SK-N-SH (cell line): ENCODE measurements at regions not wholly inside any gene's neighbourhood (a gene's known extent, or its start where the extent isn't known, plus 50 kb on each side); places are given as distances from the start of the nearest gene placed in this dataset.

Experiments
- CTCF ChIA-PET: fragments of 300-600, 350-600 bp; formaldehyde crosslinking; extraction: SDS; loops from one replicate; lab custom pipeline; 2021; lab: Yijun Ruan, JAX
- POLR2A ChIA-PET: fragments of 350-600 bp; sonication (Branson Sonifier 250); formaldehyde crosslinking; extraction: SDS; loops from one replicate; lab custom pipeline; 2020; ENCODE audit warnings: antibody characterized with exemption, inconsistent platforms; lab: Yijun Ruan, JAX
- DNase-seq: peaks from one replicate; pipeline ENCODE4 v3.0.0; 2012
- H2AFZ ChIP-seq: fragments of 200-600 bp; sonication (generic); 2 replicates; pipeline ENCODE4 v1.8.1; 2016; ENCODE audit warnings: antibody characterized with exemption, mild to moderate bottlenecking, low read depth
- H3F3A ChIP-seq: fragments of 200-600 bp; sonication (generic); replicated peaks from 2 replicates; pipeline ENCODE3; 2016; ENCODE audit warnings: antibody characterized with exemption, mild to moderate bottlenecking; ENCODE audit not compliant: insufficient read depth
- H3K27ac ChIP-seq, 2 experiments: fragments of 200-500 bp in 1 of 2; fragments of 200-600 bp in 1 of 2; sonication (Bioruptor generic) in 1 of 2; sonication (generic), shearing (Covaris generic) in 1 of 2; 2 replicates each; pipeline versions ENCODE4 v1.5.1 to v1.6.1; 2014 to 2016; ENCODE audit warnings: low read depth in 2 of 2, inconsistent platforms in 1 of 2, low read length in 1 of 2, mild to moderate bottlenecking in 1 of 2, mixed read lengths in 1 of 2
- H3K27me3 ChIP-seq: fragments of 200-600 bp; sonication (generic), shearing (Covaris generic); 2 replicates; pipeline ENCODE4 v1.6.1; 2016; ENCODE audit warnings: mixed run types; ENCODE audit not compliant: insufficient read depth
- H3K36me3 ChIP-seq, 2 experiments: fragments of 200-500 bp in 1 of 2; fragments of 200-600 bp in 1 of 2; sonication (Bioruptor generic) in 1 of 2; sonication (generic) in 1 of 2; replicated peaks in 1 of 2; 2 replicates each; pipeline versions ENCODE3 to v1.5.1; 2014 to 2016; ENCODE audit warnings: low read length in 1 of 2, mild to moderate bottlenecking in 1 of 2; ENCODE audit not compliant: insufficient read depth in 2 of 2, control insufficient read depth in 1 of 2
- H3K4me1 ChIP-seq, 2 experiments: fragments of 200-500 bp in 1 of 2; fragments of 200-600 bp in 1 of 2; sonication (Bioruptor generic) in 1 of 2; sonication (generic), shearing (Covaris generic) in 1 of 2; 2 replicates each; pipeline versions ENCODE4 v1.5.1 to v1.6.1; 2014 to 2016; ENCODE audit warnings: low read depth in 1 of 2, low read length in 1 of 2, mixed run types in 1 of 2; ENCODE audit not compliant: insufficient read depth in 2 of 2, control insufficient read depth in 1 of 2
- H3K4me2 ChIP-seq: fragments of 200-600 bp; sonication (generic), shearing (Covaris generic); 2 replicates; pipeline ENCODE4 v1.6.1; 2017; ENCODE audit warnings: mixed run types
- H3K4me3 ChIP-seq, 2 experiments: fragments of 200-500 bp in 1 of 2; fragments of 200-600 bp in 1 of 2; sonication (Bioruptor generic) in 1 of 2; sonication (generic), shearing (Covaris generic) in 1 of 2; 2 replicates each; pipeline versions ENCODE4 v1.5.1 to v1.8.1; 2014 to 2016; ENCODE audit warnings: low read depth in 2 of 2, inconsistent platforms in 1 of 2, low read length in 1 of 2, mild to moderate bottlenecking in 1 of 2, mixed read lengths in 1 of 2, moderate library complexity in 1 of 2
- H3K79me2 ChIP-seq: fragments of 200-600 bp; sonication (generic); 2 replicates; pipeline ENCODE4 v1.8.1; 2017; ENCODE audit warnings: mild to moderate bottlenecking; ENCODE audit not compliant: insufficient read depth
- H3K9ac ChIP-seq: fragments of 200-600 bp; sonication (generic); 2 replicates; pipeline ENCODE4 v1.6.1; 2017; ENCODE audit warnings: mixed run types
- H3K9me2 ChIP-seq: fragments of 200-600 bp; sonication (generic); 2 replicates; pipeline ENCODE4 v1.6.1; 2017; ENCODE audit warnings: mixed run types
- H3K9me3 ChIP-seq: fragments of 200-600 bp; sonication (generic); 2 replicates; pipeline ENCODE4 v1.6.1; 2017; ENCODE audit warnings: mixed run types, mild to moderate bottlenecking, moderate library complexity
- H4K20me1 ChIP-seq: fragments of 200-600 bp; sonication (generic); 2 replicates; pipeline ENCODE4 v1.6.1; 2017; ENCODE audit warnings: mild to moderate bottlenecking, mixed run types; ENCODE audit not compliant: insufficient read depth
- EZH2phosphoT487 ChIP-seq: fragments of 200-600 bp; sonication (generic); IDR thresholded peaks from 2 replicates; pipeline ENCODE4 v1.6.1; 2017; ENCODE audit warnings: low read depth, mixed run types, mild to moderate bottlenecking, antibody characterized with exemption, moderate library complexity, borderline replicate concordance
- FOSL2 ChIP-seq: IDR thresholded peaks from 2 replicates; pipeline ENCODE4 v1.4.0; 2012; ENCODE audit warnings: low read depth, mild to moderate bottlenecking, moderate library complexity, borderline replicate concordance
- FOXJ3 ChIP-seq: sonication (generic); formaldehyde crosslinking; IDR thresholded peaks from 2 replicates; pipeline ENCODE4 v1.5.1; 2020; ENCODE audit warnings: mild to moderate bottlenecking, missing genetic modification reagents
- FOXM1 ChIP-seq: IDR thresholded peaks from 2 replicates; pipeline ENCODE4 v1.4.0; 2012; ENCODE audit warnings: low read depth, mild to moderate bottlenecking
- GATA2 ChIP-seq: sonication (generic); formaldehyde crosslinking; IDR thresholded peaks from 2 replicates; pipeline ENCODE4 v1.5.0; 2020; ENCODE audit warnings: mild to moderate bottlenecking, missing genetic modification reagents
- JUND ChIP-seq: IDR thresholded peaks from 2 replicates; pipeline ENCODE4 v1.4.0; 2012
- MEF2A ChIP-seq: IDR thresholded peaks from 2 replicates; pipeline ENCODE4 v1.4.0; 2012; ENCODE audit warnings: low read depth, borderline replicate concordance
- NRF1 ChIP-seq: IDR thresholded peaks from 2 replicates; pipeline ENCODE4 v1.6.1; 2012; ENCODE audit warnings: low read depth, mild to moderate bottlenecking, low read length
- RCOR1 ChIP-seq: fragments of 150-350 bp; IDR thresholded peaks from 2 replicates; pipeline ENCODE4 v1.6.1; 2017; ENCODE audit warnings: antibody characterized with exemption, low read length
- RFX5 ChIP-seq: IDR thresholded peaks from 2 replicates; pipeline ENCODE4 v1.6.1; 2012; ENCODE audit warnings: mild to moderate bottlenecking, improper control_type of control experiment, low read length
- SIN3A ChIP-seq: IDR thresholded peaks from 2 replicates; pipeline ENCODE4 v1.6.1; 2012; ENCODE audit warnings: low read depth, mild to moderate bottlenecking, low read length, moderate library complexity, borderline replicate concordance
- TAF1 ChIP-seq: IDR thresholded peaks from 2 replicates; pipeline ENCODE4 v1.6.1; 2012; ENCODE audit warnings: low read depth, mild to moderate bottlenecking, low read length, moderate library complexity, borderline replicate concordance
- TCF12 ChIP-seq: IDR thresholded peaks from 2 replicates; pipeline ENCODE4 v1.4.0; 2012
- YY1 ChIP-seq: IDR thresholded peaks from 2 replicates; pipeline ENCODE4 v1.4.0; 2012; ENCODE audit warnings: low read depth, mild to moderate bottlenecking
- WGBS: methylation state at CpG from one replicate; pipeline ENCODE4 v1.1.6; 2017; ENCODE audit warnings: low lambda C conversion rate; 5-methylcytosine and 5-hydroxymethylcytosine counted together
- TF ChIP-seq, protein P1 (sequence below): IDR thresholded peaks from 2 replicates; pipeline ENCODE4 v1.4.0; 2012; ENCODE audit warnings: low read depth, borderline replicate concordance
- TF ChIP-seq, protein P2 (sequence below): fragments of 150-350 bp; IDR thresholded peaks from 2 replicates; pipeline ENCODE4 v1.6.1; 2017; ENCODE audit warnings: antibody characterized with exemption, low read length, low read depth, borderline replicate concordance
- TF ChIP-seq, protein P3 (sequence below): IDR thresholded peaks from 2 replicates; pipeline ENCODE4; 2012
- TF ChIP-seq, protein P4 (sequence below): IDR thresholded peaks from 2 replicates; pipeline ENCODE4 v1.4.0; 2012; ENCODE audit warnings: low read depth, borderline replicate concordance
- TF ChIP-seq, protein P5 (sequence below): IDR thresholded peaks from 2 replicates; pipeline ENCODE4 v1.6.1; 2012; ENCODE audit warnings: mild to moderate bottlenecking, low read depth, low read length, moderate library complexity

DNA sequence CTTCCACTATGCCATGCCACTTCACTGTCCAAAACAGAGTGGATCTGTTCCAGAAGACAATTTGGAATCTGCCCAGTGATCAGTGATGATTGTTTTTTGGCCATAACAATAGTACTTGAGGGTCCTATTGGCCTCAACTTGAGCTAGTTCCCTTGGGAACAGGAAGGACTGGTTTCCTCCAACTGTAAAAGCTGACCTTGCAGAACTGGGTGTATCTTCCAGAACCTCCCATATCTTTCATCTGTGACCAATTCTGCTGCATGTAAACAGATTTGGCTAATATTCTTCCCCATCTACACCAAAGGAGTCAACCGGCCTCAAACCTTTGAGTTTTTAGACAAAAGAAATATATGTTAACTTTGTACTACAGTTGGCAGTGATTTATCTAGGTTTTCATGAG, 165.1 kb upstream of the TRPC5 start:
- ChIA-PET POLR2A (no interaction called here), CTCF (no interaction called here)
- no peak overlapping the region for H3K9ac ChIP-seq
- WGBS = 17% methylated on average over 1 of the region's 1 CpG
- H3K36me3 ChIP-seq = no peaks in the 10 kb centered on the region
- no peaks in the 10 kb centered on the region for H3K27me3 ChIP-seq
- H3K9me2 ChIP-seq = no peaks in the 10 kb centered on the region
- no peaks in the 10 kb centered on the region for H3K79me2 ChIP-seq
- H3K4me1 ChIP-seq = no peaks in the 10 kb centered on the region
- H3K4me2 ChIP-seq = no peak overlapping the region
- no peaks in the 10 kb centered on the region for H3F3A ChIP-seq
- no peak overlapping the region for H2AFZ ChIP-seq
- H3K4me3 ChIP-seq = no peak overlapping the region
- H3K27ac ChIP-seq = no peak overlapping the region
- H3K9me3 ChIP-seq = no peaks in the 10 kb centered on the region
- H4K20me1 ChIP-seq = no peaks in the 10 kb centered on the region
- no peak for DNase-seq
- TF ChIP-seq FOXJ3 (CRISPR knock-in tag) (no peak), NRF1 (no peak), TAF1 (no peak), YY1 (no peak), FOXM1 (no peak), EZH2phosphoT487 (no peak), FOSL2 (no peak), TCF12 (no peak), MEF2A (no peak), RFX5 (no peak), GATA2 (CRISPR knock-in tag) (no peak), RCOR1 (no peak), SIN3A (no peak), JUND (no peak)
- TF ChIP-seq, protein P1, sequence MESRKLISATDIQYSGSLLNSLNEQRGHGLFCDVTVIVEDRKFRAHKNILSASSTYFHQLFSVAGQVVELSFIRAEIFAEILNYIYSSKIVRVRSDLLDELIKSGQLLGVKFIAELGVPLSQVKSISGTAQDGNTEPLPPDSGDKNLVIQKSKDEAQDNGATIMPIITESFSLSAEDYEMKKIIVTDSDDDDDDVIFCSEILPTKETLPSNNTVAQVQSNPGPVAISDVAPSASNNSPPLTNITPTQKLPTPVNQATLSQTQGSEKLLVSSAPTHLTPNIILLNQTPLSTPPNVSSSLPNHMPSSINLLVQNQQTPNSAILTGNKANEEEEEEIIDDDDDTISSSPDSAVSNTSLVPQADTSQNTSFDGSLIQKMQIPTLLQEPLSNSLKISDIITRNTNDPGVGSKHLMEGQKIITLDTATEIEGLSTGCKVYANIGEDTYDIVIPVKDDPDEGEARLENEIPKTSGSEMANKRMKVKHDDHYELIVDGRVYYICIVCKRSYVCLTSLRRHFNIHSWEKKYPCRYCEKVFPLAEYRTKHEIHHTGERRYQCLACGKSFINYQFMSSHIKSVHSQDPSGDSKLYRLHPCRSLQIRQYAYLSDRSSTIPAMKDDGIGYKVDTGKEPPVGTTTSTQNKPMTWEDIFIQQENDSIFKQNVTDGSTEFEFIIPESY = no peak
- TF ChIP-seq, protein P2, sequence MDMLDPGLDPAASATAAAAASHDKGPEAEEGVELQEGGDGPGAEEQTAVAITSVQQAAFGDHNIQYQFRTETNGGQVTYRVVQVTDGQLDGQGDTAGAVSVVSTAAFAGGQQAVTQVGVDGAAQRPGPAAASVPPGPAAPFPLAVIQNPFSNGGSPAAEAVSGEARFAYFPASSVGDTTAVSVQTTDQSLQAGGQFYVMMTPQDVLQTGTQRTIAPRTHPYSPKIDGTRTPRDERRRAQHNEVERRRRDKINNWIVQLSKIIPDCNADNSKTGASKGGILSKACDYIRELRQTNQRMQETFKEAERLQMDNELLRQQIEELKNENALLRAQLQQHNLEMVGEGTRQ = no peak
- TF ChIP-seq, protein P3, sequence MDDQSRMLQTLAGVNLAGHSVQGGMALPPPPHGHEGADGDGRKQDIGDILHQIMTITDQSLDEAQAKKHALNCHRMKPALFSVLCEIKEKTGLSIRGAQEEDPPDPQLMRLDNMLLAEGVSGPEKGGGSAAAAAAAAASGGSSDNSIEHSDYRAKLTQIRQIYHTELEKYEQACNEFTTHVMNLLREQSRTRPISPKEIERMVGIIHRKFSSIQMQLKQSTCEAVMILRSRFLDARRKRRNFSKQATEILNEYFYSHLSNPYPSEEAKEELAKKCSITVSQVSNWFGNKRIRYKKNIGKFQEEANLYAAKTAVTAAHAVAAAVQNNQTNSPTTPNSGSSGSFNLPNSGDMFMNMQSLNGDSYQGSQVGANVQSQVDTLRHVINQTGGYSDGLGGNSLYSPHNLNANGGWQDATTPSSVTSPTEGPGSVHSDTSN = no peak
- TF ChIP-seq, protein P4, sequence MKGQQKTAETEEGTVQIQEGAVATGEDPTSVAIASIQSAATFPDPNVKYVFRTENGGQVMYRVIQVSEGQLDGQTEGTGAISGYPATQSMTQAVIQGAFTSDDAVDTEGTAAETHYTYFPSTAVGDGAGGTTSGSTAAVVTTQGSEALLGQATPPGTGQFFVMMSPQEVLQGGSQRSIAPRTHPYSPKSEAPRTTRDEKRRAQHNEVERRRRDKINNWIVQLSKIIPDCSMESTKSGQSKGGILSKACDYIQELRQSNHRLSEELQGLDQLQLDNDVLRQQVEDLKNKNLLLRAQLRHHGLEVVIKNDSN = no peak
- TF ChIP-seq, protein P5, sequence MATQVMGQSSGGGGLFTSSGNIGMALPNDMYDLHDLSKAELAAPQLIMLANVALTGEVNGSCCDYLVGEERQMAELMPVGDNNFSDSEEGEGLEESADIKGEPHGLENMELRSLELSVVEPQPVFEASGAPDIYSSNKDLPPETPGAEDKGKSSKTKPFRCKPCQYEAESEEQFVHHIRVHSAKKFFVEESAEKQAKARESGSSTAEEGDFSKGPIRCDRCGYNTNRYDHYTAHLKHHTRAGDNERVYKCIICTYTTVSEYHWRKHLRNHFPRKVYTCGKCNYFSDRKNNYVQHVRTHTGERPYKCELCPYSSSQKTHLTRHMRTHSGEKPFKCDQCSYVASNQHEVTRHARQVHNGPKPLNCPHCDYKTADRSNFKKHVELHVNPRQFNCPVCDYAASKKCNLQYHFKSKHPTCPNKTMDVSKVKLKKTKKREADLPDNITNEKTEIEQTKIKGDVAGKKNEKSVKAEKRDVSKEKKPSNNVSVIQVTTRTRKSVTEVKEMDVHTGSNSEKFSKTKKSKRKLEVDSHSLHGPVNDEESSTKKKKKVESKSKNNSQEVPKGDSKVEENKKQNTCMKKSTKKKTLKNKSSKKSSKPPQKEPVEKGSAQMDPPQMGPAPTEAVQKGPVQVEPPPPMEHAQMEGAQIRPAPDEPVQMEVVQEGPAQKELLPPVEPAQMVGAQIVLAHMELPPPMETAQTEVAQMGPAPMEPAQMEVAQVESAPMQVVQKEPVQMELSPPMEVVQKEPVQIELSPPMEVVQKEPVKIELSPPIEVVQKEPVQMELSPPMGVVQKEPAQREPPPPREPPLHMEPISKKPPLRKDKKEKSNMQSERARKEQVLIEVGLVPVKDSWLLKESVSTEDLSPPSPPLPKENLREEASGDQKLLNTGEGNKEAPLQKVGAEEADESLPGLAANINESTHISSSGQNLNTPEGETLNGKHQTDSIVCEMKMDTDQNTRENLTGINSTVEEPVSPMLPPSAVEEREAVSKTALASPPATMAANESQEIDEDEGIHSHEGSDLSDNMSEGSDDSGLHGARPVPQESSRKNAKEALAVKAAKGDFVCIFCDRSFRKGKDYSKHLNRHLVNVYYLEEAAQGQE = no peak
